ACHN (cell line): ENCODE measurements at regions not wholly inside any gene's neighbourhood (a gene's known extent, or its start where the extent isn't known, plus 50 kb on each side); places are given as distances from the start of the nearest gene placed in this dataset.

Experiments used
- DNase-seq: peaks from one replicate; pipeline ENCODE4 v3.0.0-alpha.2; 2015
- in situ Hi-C: cut with HindIII; loops from 2 replicates; pipeline ENCODE4 v1.10.0; 2017; ENCODE audit warnings: low sequenced_read_pairs, low pct_ligation_motif_present, low pct_unique_long_range_greater_than_20kb

DNA sequence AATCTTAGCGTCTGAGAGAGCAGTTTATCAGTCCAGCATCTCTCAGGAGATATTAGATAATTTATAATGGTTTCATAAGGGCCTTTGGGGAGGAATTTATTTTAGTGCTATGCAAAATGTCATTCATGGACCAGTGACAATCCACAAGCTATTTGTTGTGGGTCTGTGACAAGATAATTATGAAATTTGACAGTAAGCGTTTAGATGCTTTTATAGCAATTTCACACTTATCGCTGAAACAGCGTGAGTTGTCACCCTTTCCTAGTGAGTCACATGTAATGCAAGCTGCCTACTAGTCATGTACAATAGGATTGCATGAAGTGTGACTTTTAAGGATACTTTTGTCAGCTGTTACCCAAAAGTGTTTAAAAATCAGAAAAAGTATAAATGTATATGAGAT, 315.6 kb upstream of the THBS1 start:
- in situ Hi-C loops: no loop called here
- DNase-seq: no peak

DNA sequence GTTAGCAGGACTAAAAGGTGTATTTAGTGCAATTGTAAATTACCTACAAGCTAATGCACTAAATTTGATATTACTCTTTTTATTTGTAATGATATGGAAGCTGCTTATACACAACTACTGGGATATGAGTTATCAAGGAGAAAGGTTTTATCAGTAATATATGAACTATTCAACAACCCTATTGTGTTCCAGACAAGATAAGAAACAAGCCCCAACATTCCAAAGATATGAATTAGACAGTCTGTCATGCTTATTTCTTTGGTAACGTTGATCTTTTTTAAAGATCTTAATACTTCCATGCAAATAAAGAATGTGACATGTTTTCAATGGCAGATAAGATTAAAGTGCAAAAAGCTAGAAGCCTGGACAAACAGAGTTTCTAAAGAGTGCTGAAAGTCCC, 314.0 kb upstream of the THBS1 start:
- in situ Hi-C loops: no loop called here

DNA sequence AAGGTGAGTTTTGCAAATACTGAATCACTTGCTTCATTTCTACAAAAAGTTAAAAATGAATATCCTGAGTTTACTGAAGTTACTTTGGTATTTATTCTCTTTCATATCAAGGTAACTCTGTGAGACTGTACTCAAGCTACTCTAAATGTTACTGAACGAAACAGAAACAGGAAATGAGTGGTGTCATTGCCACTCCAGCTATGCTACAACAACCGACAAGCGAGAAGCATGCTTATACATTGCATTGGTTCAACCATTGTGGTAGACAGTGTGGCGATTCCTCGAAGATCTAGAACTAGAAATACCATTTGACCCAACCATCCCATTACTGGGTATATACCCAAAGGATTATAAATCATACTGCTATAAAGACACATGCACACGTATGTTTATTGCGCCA, 313.2 kb upstream of the THBS1 start:
- in situ Hi-C loops: no loop called here

More for the DNA sequence above, 314.0 kb upstream of the THBS1 start:
- DNase-seq: no peak

DNA sequence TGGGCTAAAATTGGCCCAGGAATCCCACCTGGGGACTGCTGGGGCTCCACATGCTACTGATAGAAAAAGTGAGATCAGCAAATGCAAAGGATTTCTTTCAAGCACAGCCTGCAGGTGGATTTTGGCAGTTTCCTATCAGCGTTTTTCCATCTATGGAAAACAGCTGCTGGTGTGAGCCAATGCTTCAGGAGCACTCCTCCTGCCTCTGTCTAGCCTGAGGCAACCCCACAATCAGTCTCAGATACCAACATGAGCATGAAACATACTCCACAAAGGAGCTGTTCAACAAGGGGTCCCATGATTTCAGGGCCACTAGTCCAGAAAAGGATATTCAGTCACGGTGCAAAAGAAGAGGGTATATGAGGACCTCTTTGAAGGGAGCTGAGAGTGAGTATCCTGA, 311.5 kb upstream of the THBS1 start:
- in situ Hi-C loops: no loop called here
- DNase-seq: no peak

More for the DNA sequence above, 313.2 kb upstream of the THBS1 start:
- DNase-seq: no peak

DNA sequence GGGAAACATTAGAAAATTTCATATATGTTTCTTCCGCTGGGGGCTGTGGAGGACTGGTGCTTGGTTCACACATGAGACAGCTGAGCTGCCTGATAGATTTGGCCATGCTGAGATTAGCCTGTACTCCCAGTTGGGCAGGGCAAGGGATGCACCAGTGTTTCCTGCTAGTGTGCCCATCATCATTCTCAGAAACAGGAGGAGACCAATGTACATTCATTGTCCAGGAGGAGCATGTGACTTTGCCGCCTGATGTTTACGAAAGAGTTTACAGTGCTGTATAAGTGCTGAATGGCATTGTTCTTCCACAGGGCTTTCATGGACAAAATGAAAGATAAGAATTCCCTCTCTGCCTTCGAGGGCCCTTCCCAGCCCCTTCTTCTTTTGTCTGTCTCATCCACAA, 311.1 kb upstream of the THBS1 start:
- no peak for DNase-seq
- in situ Hi-C loops: no loop called here

DNA sequence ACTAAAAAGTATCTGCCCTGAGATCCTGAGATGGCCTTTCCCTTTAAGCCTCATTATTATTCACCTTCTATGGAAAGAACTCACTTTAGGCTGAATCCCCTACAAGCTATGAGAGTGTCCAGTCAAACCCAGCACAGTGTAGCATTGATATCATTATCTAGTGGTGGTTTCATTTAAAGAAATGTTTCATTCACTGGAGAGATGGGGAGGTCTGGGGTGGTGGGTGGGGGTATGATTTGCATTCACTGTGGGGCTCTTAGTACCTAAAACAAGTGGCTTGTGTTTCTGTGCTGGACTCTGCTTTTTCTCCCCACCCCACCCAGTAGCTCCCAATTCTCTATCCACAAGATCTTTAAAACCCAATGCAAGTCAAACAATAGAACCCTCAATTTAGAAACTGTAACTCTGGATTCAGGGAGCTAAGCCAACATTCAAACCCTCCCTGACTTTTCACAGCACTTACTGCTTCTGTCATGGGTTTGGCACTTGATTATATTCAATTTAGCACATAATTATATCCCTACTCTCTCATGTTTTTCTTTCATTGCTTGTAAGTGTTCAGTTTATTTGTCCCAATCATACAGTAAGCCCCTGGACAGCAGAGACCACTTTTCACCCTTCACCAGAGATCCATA, 310.5 kb upstream of the THBS1 start:
- in situ Hi-C loops: no loop called here
- no peak for DNase-seq

DNA sequence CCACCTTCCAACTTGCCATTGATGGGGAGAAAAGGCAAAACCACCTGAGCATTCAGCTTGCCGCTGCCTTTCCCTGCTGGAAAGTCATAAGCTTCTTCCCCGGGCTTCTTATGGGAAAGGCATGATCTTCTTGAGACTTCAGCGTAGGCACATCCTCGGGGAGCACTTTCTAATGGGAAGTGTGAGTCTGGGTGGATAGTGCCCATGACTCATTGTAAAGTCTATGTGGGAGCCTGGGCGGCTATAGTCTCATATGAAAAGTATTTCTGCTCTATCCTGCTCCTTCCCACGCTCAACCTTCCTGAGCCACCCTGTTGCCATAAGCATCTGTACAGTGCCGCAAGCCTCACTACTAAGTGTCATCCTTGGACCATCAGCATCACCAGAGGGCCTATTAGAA, 309.9 kb upstream of the THBS1 start:
- in situ Hi-C loops: no loop called here
- no peak for DNase-seq

DNA sequence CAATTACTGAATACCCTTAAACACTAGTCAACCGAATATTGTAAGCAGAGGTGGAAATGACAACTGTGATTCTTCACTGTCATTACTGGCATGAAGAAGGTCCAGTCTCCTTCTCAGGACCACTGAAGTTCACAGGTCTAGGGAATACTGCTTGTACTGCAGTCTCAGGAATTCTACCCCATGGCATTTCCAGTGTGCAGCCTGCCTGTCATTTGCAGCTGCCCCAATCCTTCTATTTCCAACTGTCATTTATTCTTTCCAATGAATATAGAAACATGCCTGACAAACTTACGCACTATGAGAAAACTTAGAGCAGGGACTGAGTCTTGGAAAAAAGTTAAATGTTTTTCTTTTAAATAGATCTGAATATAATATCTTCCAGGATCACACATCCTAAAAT, 308.0 kb upstream of the THBS1 start:
- DNase-seq: no peak
- in situ Hi-C loops: no loop called here

DNA sequence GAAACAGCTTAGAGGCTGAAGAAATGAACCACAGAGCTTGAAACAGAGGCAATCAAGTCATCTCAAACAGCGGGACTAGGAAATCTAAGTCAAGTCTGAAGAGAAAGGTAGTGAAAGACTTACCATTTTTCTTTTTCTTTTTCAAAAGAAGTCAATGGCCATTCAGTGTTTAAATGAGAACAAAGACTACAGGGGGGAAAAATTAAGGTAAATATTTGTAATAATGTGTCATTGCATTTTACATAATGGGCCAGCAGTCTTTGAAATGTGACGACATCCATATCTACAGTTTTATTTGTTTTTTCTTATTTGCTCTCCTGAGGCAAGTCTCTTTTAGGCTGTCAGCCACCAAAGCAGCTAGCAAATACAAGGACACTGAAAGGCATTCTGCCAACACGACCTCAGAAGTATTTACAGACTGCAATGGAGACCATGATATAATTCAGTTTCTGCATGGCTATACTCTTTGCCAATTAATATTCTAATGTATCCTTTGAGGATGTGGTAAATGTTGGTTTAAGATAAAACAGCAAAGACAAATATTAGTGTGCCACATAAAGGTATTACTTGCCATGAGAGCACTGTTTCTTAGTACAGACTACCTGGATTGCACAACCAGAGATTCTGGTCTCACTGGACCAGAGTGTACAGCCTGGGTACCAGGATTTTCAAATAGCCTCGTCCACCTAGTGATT, 307.0 kb upstream of the THBS1 start:
- DNase-seq: no peak
- in situ Hi-C loops: no loop called here

DNA sequence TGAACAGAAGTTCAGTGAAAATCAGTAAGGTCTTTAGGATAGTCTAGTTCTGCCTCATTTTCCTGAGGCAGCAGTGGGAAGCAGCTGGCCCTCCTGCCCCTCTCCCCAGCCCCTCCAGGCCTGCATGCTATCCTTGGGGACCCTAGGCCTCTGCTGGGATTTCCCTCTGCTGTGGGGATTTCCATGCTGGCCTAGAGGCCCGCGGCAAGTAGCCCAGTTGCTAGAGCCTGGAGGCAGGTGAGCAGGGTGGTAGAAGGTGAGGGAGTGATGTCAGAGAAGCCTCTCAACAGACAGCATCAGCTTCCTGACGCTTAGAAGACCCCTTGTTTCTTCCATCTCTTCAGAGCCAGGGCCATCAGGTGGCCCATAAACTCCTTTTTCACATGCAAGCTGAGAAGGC, 305.8 kb upstream of the THBS1 start:
- no peak for DNase-seq
- in situ Hi-C loops: no loop called here

DNA sequence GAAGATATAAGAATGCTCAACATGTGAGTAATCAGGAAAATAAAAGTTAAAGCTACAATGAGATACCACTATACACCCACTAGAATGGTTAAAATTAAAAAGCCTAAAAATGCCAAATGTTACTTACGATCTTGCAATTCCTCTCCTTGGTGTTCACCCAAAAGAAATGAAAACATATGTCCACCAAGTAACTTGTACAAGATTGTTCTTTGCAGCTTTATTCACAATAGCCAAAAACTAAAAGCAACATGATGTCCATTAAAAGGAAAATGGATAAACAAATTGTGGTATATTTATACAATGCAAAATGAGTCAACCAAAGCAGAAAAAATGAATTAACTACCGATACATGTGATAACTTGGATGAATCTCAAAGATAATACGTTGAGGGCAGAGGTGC, 301.6 kb upstream of the THBS1 start:
- DNase-seq: no peak
- in situ Hi-C loops: no loop called here

DNA sequence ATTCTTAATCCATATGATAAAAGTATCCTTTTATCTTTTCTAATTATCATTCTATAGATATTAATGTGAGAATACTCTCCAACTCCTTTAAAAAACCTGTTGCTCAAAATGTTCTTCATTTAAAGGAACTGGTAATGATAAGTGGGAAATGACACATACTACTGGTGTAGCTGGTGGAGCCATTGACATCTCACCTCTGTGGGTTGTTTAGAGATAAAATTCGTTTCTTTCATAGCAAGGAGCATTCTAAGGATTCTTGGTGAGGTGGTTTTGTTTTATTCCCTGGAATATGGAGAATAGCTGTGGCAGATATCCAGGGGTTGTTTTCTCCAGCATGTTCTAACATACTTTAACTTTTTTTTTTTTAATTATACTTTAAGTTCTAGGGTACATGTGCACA, 299.8 kb upstream of the THBS1 start:
- in situ Hi-C loops: no loop called here
- no peak for DNase-seq

DNA sequence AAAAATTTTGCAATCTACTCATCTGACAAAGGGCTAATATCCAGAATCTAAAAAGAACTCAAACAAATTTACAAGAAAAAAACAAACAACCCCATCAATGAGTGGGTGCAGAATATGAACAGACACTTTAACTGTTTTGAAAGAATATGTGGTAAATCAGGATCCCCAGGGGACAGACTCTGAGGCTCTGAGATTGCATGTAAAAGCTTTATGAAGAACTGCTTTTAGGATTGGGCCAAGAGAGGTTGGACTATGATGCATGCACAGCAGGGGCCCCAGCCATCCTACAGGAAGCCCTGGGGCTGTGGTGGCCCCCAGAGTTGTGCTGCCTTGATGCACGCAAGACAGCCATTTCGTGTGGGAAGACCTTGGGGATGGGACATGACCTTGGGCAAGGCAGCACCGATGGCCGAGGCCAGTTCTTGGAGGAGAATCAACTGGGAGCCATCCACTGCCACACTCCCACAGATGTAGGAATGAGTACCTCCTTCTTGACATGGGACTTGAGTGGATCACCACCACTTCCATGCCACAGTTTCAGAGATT, 298.1 kb upstream of the THBS1 start:
- no peak for DNase-seq
- in situ Hi-C loops: no loop called here

DNA sequence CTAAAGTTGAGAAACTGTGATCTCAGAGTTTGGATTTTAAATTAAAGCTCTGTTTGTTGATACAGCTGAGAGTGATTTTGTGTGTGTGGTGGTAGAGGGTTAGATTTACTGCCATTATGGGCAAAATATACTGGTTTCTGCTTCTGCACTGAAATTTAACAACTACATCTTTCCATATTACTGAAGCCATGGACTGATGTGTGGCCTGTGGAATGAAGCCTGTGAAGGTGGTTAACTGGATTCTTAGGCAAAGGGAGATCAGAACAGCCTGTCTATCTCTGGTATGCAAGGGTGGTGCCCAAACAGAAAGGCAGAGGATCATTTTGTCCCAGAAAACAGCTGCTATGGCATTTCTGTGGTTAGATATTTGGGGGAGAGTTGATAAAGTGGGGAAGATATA, 297.3 kb upstream of the THBS1 start:
- in situ Hi-C loops: no loop called here
- DNase-seq: no peak

DNA sequence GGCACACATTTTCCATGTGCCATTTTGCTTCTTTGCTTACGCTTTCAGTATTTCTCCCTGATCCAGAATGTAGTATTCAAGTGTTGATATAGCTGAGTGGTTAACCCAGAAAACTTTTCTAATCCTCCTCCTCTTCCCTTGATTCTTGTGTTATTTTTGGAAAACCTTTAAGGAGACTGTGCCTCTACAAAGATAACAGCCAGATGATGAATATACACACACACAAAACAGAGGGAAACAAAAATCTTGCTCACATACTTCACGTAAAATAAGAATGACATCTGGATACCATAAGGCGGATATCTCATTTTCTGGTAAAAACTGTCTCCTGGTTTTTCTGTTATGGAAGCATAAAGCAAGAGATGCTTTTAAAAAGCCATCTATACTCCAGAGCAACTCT, 295.8 kb upstream of the THBS1 start:
- DNase-seq: no peak
- in situ Hi-C loops: no loop called here

DNA sequence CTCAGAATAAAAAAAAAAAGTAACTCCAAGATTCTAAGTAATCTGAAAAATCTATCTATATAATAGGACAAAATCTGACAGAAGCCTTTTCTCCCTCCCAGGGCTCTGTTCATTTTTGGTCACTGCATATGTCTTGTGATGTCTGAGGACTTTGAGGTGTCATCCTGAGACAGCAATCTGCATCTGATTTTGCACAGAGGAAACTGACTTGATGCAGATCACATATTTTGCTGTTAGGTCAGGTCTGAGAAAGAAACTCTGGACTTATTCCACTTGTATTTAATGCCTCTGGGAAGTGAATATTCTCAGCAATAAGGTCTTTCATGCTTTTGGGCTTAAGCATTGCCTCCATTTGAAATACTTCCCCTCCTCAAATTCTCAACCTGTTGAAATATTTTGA, 295.2 kb upstream of the THBS1 start:
- in situ Hi-C loops: no loop called here
- no peak for DNase-seq

DNA sequence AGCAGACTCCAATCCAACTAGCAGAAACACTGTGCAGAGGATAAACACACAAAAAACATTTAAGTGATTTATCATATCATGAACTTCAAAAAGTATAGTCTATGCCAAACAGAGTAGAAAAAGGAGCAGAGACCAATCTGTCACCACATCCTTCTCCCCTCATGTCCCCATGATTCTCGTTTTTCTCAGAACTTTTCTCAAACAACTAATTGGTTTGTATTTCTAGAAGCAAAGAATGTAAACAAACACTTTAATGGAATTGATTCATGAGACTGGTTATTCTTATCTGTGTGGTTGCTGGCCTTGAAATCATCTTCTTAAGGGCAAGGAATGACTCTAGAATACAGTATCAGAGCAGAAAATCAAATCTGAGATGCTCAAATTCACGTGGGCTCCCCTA, 294.2 kb upstream of the THBS1 start:
- in situ Hi-C loops: no loop called here
- DNase-seq: no peak

DNA sequence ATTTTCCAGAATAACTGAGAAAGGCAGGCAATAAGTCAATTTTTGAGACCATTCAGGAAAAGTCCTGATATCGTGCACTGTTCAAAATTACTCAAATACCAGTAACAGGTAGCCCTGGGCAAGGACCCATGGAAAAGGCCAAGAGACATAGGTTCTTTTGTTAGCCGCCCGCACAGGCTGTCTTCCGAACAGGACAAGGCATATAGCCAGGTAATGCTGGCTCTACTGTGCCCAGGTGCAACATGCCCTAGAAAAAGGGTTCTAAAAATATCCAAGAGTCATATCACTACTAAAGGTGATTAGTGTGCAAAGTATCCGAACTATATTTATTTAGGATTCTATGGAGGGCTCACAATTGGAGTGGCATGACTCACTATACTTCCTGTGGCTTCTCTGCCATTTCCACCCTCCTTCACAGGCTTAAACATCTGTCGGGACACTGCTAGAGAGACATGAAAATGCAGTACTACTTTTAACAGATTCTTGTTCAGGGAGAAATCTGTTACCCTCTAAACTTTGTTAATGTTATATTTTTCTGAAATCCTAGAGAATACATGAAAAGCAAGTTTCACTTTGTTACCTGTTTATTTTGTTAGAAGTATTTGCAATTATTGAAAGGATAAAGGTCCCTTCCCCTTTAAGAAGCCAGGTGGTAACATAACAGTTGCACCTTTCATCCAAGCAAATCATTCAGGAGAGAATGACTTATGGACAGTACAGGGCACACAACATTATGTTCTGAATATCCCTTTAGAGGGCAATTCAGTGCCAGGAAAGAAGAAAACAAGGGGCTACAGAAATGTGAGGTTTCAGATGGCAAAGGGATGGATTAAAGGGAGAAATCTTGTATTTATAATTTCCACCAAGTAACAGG, 293.3 kb upstream of the THBS1 start:
- DNase-seq: no peak
- in situ Hi-C loops: no loop called here

DNA sequence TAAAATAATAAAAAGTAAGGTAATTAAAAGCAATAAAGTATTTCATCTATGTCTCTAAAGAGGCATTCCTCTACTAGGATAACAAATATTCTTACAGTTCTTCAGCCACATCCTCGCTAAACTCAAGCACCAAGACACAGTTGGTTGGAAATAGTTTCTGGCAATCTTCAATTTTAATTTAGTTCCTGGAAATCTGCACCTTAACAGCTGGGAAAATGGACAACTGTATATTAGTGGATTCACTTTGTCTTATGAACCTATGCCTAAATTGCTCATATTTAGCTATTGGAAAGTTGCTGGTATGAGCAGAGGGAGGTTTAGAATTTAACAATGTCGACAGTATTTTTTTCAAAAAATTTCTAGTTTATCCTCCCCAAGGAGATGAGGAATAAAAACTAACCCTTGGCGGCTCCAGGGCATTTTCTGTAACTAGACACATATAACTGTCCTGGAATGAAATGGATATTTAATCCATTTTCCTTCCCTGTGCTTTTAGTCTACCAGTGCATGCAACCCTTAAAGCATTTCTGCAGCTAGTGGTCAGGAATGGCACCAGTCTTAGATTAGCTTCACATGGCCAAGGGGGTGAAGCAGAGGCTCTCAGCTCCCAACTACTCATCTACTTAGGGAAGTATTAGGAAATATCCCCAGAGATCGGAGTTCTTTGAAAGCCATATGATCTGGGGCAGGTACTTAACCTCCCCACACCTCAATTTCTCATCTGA, 290.0 kb upstream of the THBS1 start:
- in situ Hi-C loops: no loop called here
- DNase-seq: no peak
